22Rv1 (cell line): ENCODE measurements at regions not wholly inside any gene's neighbourhood (a gene's known extent, or its start where the extent isn't known, plus 50 kb on each side); places are given as distances from the start of the nearest gene placed in this dataset.

Source experiments
- CTCF ChIP-seq: fragments of 450-650 bp; IDR thresholded peaks from 2 replicates; pipeline ENCODE4 v1.5.1; 2017; ENCODE audit warnings: mild to moderate bottlenecking
- ZFX ChIP-seq: fragments of 450-650 bp; IDR thresholded peaks from 2 replicates; pipeline ENCODE4 v1.6.1; 2017; ENCODE audit warnings: antibody characterized with exemption, borderline replicate concordance

GRCh38 chr9:118561051-118561450 lies 808.2 kb downstream of the BRINP1 start:
- TF ChIP-seq CTCF (no peak), ZFX (no peak)
